Endothelial cell of hepatic sinusoid (primary cell): ENCODE measurements at regions not wholly inside any gene's neighbourhood (a gene's known extent, or its start where the extent isn't known, plus 50 kb on each side); places are given as distances from the start of the nearest gene placed in this dataset.

Experiments used
- in situ Hi-C: cut with HindIII; loops from 2 replicates; pipeline ENCODE4 v1.10.0; 2017; ENCODE audit warnings: low sequenced_read_pairs

DNA sequence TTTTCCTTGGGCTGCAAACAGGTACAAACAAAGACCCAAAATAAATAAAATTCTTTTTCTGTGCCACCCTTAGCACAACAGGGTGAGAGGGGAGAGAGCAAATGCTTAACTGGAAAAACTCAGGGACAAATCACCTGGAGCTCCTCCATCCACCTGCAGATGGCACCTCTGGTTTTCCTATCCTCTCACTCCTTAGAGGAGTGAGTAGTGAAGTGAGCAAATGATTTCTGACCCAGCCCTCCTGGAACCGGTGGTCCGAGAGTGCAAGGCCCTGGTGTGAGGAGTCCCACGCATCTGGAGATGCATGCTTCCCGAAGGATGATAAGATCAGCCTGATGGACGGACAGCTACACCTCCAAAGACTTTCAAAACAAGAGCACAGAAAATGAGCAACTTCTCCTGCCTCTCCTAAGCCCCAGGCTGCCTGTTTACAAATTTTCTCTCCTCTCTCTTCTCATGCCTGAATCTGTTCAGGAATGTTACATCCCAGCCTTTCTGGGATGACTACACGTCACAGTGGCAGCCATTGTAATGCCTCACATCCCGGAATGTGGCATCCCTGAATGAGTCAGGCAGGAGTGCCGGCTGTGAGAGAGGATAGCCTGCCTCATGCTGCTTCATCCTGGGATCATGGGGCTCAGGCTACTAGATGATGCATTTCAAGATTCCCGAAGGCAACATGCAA is 86.4 kb downstream of the ADRB2 start:
- in situ Hi-C loops, result loop anchor here (10.0 kb wide), 2 partner anchors 78 to 92 kb away; no protein-coding TSS in a partner anchor

DNA sequence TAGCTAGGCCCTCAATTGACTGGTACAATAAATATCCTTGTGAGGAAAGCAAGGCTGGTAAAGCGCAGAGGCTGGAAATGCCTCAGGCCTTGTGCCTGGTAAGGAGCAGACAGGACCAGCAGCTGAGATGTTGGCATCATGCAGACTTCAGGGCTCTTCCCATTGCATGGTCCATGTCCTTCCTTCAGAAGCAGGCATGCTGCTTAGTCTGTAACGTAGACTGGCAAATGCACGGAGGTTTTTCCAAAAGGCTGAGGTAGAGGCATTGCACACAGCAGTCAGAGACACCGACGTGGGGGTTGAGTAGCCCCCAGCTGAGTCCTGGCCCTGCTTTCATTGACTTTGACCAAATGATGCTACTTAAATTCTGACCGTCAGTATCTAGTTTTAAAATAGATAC is 87.1 kb downstream of the ADRB2 start:
- in situ Hi-C loops, result loop anchor here (10.0 kb wide), 2 partner anchors 79 to 91 kb away; no protein-coding TSS in a partner anchor

DNA sequence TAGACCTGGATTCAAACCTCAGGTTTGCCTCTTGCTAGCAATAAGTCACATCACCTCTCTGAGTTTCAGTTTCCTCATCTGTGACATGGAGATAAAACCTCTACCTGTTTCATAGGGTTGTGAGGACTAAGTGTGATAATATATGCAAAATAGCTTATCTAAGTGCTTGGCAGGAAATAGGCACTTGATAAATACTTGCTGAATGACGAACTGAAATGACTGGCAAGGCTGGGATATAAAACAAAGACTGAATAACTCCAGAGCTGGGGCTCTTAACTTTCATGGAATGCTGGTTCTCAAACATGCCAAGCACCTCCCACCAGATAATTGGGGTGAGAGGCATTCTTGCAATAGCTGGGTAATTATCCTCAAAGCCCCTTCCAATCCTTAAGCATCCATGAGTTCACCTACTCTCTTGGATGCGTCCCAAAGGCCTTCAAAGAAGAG is 87.6 kb downstream of the ADRB2 start:
- in situ Hi-C loops, result loop anchor here (10.0 kb wide), 2 partner anchors 79 to 91 kb away; no protein-coding TSS in a partner anchor

DNA sequence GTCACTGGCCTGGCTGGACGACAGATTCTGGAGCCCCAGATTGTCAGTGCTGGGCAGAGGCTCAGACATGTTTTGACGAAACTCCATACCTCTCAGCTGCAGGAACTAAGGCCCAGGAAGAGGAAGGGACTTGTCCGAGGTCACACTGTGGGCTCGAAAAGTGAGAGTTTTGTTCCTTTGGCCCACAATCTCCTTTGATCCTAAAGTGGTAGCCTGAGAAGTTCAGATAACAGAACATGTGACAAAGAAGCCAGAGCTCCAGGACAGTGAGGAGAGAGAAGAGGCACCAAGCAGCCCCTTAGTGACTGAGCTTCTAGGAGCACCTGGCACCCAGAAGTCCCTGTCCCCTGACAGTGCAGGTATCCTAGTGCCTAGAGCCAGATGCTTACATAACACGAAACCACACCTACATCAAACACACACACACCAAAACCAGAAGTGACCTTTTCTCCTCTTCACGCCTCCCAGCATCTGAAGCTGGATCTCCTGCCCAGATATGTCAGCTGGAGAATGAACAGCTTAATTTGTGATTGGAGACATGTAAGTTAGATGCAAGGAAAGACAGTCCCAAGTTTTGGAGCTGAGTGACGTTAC is 88.9 kb downstream of the ADRB2 start:
- in situ Hi-C loops, result loop anchor here (10.0 kb wide), 2 partner anchors 81 to 89 kb away; no protein-coding TSS in a partner anchor

DNA sequence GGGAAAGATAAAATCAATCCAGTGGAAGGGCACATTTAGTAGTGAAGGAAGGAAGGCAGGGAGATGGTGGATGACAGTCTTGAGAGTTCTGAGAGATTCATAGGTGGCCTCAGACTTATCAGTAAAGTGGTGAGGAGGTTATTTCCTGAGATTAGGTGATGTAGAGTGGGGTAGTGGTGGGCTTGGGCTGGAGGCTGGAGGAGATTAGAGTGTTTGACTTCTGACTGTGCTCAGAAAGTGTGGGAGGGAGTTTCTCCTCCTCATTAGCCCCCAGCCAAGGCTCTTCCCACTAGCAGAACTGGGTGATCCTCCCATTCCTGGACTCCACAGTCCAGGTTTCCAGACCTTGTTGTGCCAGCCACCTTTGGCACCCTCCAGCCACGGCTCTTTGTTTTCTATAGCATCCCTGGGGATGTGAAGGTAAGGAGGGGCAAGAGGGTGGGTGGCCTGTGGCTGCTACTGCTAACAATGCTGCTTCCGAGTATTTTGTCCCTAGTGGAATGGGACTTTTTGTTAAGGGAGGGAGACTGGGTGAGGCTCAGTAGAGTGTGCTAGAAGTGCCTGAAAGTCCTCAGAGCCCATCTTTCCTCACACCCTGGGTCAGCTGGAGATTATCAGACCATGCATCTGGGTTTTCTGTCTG is 94.4 kb downstream of the ADRB2 start:
- in situ Hi-C loops, result no loop called here

DNA sequence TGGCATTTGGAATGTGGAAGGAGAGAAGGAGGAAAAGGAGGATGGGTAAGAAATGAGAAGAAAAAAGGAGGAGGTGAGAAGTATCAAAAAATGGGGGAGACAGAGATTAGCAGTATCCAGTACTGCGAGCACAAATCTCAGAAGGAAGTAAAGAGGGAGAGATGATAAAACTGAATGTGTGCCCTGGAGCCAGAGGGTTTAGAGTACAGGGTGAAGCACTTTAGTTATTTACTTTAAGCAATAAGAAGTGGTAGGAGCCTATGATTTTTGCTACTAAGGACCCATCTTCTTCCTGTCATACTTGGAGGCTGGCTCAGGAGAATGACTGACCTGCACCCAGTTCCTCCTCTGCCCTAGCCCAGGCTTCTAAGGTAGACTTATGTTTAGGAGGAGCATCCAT is 94.9 kb downstream of the ADRB2 start:
- in situ Hi-C loops, result no loop called here

DNA sequence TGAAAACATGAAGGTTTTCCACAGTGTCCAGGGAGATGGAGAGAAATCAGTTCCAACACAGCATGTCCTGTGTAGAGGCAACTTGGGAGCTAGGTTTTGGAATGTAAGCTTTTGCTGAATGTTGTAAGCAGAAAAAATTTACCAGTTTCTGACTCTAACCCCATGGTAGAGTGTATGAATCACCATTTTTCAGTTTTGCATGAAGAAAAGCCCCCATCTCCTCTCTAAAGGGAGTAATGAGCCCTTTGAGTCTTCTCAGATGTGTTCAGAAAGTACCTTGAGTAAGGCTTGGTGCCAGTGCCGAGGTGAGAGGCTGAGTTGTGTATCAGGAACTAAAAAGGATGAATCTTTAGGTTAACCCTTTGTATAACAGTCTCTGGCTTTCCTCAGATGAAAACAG is 96.2 kb downstream of the ADRB2 start:
- in situ Hi-C loops, result no loop called here

DNA sequence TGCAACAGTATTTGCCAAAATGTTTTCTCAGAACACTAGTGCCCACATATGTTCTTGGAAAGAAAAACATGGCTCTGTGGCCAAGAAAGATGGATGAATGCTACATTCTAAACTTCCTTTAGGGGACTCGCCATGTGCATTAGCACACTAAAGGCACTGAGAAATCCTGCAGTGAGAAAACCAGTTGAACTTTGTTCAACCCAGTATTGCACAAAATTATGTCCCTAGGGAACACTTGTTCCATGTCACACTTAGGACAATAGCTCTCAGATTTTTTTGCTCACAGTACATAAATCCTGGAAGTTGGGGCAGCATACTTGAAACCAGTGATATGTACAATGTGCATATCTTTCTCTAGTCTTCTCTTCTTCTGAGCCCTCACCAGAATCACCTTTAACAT is 96.6 kb downstream of the ADRB2 start:
- in situ Hi-C loops, result no loop called here

DNA sequence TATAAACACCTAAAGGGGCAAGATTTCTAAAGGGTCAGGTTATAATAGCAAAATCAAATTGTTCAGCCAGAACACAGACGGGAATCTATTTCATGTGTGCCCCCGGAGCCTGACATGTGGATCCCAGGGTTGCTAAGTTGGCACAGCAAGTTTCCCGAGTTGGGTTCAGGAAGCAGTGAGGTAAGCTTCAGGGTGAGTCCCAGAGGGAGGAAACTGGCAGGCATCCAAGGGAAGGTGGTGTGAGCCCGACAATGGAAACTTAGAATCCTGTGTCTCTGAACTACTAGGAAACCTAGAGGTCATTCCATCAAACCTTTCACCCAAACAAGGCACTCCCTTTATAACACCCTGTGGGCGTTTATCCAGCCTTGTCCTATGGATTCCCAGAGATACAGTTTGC is 98.4 kb downstream of the ADRB2 start:
- in situ Hi-C loops, result no loop called here

DNA sequence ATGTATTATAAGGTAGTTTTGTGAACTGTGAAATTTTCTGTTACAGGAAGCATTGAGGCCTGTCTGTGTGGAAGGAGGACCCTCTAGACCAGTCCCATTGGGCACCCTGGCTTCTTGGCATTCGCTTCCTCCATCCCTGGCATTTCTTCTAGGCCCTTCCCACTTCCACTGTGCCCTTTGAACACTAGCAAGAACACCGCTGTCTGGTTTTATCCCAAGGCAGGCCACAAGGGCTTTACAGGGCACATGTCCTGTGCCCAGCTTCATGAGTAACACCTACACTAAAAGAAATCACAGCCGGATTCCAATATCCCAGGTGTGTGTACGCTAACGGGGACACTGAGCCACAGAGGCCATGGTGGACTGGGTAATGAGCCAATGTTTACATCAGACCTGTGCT is 99.8 kb downstream of the ADRB2 start:
- in situ Hi-C loops, result no loop called here

DNA sequence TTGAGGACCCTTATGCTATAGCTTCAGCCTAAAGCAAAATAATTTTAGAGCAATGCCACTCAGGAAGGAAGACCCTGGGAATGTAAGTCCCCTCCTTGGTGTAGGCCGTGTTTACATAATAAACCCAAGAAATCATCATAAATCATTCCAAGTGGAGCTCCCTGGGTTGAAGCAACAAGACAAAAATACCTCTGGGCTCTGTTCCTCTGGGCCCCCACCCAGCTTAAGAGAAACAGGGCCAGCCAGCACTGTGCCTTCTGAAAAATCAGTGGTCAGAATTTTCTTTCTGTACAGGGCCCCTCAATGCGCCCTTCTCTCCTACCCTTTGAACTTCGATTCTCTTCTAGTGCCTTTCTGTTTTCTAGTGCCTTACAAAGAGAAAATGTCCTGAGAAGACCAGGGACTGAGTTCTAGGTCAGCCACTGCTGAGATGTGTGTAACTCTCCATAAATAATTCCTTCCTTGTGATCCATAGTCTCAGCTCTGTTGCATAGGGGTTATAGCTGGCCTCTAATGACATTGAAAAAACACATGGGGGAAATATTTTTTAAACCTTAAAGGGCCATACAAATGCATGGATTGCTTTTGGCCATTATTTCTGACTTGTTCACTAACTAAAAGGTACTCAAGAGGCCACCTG is 101.0 kb downstream of the ADRB2 start:
- in situ Hi-C loops, result no loop called here

DNA sequence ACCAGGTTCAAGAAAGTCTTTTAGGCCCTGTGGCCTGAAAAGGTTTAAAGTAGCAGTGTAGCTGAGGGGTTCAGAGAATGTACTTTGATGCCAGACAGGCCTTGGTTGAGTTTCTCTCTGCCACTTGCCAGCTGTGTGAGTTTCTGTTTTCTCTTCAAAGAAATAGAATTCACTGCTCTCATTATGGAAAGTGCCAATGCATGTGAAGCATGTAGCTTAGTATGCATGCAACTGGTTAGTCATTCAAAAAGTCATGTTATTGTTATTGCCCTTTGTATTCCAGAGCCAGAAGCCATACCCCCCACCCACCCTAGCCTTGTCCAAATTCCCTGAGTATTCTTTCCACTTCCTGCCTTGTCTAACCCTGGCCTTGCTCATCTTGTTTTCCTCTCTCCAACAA is 101.7 kb downstream of the ADRB2 start:
- in situ Hi-C loops, result no loop called here

DNA sequence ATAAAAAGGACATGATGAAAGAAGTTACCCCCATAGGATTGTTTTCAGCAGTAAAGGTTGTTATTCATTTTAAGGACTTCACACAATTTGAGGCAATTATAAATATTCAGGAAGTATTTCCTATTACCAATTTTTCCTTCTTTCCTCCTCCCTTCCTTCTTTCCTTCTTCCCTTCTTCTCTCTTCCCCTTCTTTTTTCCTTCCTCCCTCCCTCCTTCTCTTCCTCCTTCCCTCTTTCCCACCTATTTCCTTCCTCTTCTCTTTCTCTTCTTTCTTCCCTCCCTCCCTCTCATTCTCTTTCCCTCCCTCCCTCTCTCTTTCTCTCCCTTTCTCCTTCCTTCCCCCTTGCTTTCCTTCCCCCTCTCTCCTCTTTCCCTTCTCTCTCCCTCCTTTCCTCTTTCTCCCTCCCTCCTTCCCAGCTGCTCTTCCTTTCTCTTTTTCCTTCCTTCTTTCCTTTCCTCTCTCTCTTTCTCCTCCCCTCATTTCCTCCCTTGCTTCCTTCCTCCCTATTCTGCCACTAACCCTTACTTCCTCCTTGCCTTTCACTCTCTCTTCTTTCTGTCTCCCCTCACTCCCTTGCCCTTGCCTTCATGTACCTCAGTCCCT is 105.1 kb downstream of the ADRB2 start:
- in situ Hi-C loops, result no loop called here

DNA sequence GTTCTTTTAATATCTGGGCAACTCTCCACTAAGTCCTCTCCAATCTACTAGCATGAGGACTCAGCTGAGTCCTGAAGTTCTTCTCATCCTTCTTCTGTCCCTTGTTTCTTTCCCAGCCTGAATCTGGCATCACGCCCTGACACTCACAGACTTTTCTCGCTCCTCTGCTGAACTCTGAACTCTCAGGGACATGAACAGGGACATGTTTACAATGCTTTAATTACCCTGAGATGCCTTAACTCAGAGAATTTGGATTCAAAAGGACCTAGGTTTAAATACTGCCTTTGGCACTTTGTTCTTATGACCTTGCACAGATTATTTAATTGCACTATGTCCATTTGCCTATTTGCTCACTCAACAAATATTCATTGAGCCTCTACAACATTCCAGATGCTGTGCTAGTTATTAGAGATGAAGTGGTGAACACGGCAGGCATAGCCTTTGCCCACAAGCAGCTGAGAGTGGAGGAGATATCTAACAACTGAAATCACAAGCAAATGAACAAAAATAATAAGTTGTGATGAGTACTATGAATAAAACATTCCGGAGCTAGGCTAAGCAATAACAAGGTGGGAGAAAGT is 106.0 kb downstream of the ADRB2 start:
- in situ Hi-C loops, result no loop called here

DNA sequence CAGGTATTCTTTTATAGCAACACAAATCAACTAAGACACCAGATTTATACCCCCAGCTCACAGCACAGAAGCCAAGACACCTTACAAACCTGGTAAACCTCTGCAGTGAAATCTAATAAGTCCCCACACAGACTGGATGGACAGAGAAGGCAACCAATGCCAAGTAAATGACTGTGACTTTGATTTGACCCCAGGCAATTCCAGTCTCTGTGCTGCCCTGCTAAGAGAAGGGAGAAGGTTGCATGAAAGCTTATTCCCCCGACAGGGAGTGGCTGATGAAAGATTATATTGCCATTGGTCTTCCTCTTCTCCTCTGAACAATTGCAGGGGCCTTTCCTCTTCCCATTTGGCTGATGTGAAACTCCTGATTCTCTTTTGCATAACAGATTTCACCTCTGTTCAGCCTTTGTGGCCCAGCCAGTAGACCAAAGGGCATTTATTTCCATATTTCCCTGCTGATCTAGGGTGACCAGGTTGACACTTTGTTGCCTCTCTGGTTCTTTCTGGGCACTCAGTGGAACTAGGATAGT is 107.6 kb downstream of the ADRB2 start:
- in situ Hi-C loops, result no loop called here

DNA sequence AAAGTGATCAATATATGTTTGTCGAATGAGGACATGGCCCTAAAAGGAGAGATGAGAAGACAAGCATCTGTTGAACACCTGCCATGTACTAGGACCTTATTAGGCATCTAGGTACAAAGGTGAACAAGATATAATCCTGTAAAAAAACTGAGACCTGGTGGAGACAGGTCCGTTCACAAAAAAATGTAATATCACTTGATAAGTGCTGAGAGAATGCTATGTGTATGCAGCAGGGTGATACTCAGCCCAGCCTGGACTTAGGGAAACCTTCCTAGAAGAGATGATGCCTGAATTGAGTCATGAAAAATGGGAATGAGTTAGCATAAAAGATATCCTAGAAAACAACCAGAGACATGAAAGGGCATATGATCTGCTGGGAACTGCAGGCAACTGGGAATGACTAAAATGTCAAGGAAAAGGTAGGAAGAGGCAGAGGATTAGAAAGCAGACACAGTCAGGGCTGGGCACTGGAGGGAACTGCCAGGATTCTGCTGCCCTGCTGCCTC is 108.5 kb downstream of the ADRB2 start:
- in situ Hi-C loops, result no loop called here

DNA sequence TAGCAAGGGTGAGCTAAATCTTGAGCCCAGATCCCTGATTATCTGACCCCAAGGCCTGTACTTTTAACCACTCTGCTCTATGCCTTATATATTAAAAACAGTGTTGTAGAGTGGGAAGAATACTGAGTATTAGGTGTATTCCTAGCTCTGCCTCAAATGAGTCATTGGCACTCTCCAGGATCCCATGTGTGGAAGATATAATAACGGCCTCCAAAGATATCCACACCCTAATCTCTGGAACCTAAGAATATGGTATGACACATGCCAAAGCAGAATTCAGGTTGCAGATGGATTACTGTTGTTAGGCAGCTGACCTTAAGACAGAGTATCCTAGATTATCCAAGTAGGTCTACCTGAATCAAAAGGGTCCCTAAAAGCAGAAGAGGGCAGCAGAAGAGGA is 110.8 kb downstream of the ADRB2 start:
- in situ Hi-C loops, result no loop called here

DNA sequence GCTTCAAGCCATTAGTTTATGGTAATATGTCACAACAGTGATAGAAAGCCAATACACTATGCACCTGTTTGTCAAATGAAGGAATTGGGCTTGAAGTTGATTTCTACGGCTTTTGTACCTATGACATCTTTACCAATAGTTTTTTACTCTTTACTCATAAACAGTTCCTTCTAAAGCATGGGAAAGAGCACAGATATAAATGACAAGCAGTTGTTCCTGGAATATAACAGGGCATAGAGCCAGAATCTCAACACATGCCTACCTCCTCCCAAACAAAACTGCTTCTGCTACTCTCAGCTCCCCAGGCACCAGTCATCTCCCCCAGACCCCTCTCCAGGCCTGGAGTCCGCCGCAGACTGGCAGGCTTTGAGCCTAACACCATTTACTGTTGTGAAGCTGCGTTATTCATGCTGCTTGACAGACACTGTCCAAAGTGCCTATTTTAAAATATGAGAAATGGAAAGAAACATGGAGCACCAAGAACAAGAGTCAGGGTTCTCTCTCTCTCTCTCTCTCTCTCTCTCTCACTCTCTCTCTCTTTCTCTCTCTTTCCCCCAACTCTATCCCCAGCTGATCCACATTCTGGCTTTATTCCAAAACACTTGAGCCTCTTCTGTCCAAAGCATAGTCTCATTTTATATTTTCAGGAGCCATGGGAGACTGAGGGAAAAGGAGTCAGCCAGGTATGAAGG is 111.6 kb downstream of the ADRB2 start:
- in situ Hi-C loops, result no loop called here

DNA sequence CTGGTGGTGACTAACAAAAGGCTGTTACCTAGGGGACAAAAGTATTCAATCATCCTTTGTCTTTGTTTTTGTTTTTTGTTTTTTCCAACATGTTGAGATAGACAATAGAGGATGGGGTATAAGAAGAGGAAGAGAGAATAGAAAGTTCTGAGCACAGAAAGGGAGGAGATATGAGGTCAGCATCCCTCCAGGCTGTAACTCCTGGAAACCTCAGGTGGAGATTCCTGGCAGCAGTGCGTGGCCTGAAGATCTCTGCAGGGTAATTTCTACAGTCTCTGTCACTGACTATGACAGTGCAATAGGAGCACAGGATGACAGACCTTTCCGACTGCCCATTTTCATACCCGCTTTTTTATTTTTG is 112.1 kb downstream of the ADRB2 start:
- in situ Hi-C loops, result no loop called here

DNA sequence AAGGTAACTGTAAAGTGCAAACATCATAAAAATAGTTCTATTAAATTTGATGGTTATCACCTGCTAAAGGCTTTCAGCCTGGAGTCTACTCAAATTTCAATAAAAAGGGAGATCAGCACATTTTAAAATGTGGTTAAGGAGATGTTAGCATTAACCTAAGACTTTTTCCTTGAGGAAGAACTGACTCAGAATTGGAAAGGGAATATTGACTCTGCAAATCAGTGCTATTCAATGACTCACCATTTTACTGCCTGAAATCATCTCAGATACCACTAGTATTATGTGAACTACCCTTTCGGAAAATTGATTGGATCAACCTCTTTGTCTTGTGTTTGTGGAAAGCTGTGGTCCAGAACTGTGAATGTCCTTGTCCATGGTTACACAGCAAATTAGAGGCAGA is 113.3 kb downstream of the ADRB2 start:
- in situ Hi-C loops, result no loop called here
